Skeletal muscle tissue (tissue), 3 donors: ENCODE measurements at regions not wholly inside any gene's neighbourhood (a gene's known extent, or its start where the extent isn't known, plus 50 kb on each side); places are given as distances from the start of the nearest gene placed in this dataset.

Experiments
- H3K27ac ChIP-seq: one replicate; pipeline ENCODE4 v1.7.0; 2013; ENCODE audit warnings: mild to moderate bottlenecking, low read depth, low read length, inconsistent platforms
- H3K27me3 ChIP-seq, 3 donors: one replicate each; pipeline ENCODE4 v1.7.0; 2013; ENCODE audit warnings: low read length in 3 of 3; ENCODE audit not compliant: control insufficient read depth in 3 of 3, insufficient read depth in 3 of 3
- H3K36me3 ChIP-seq, 3 donors: one replicate each; pipeline ENCODE4 v1.7.0; 2013; ENCODE audit warnings: low read length in 3 of 3; ENCODE audit not compliant: control insufficient read depth in 3 of 3, insufficient read depth in 3 of 3
- H3K4me1 ChIP-seq, 3 donors: one replicate each; pipeline ENCODE4 v1.7.0; 2013; ENCODE audit warnings: low read length in 3 of 3, mild to moderate bottlenecking in 3 of 3; ENCODE audit not compliant: control insufficient read depth in 3 of 3, insufficient read depth in 3 of 3
- H3K4me3 ChIP-seq, 3 donors: one replicate each; pipeline ENCODE4 v1.7.0; 2013; ENCODE audit warnings: low read length in 3 of 3
- H3K9ac ChIP-seq, 3 donors: one replicate each; pipeline ENCODE4 v1.7.0; 2013; ENCODE audit warnings: low read length in 3 of 3, mild to moderate bottlenecking in 3 of 3, moderate library complexity in 2 of 3, low read depth in 1 of 3
- H3K9me3 ChIP-seq, 3 donors: one replicate each; pipeline ENCODE4 v1.7.0; 2013; ENCODE audit warnings: low read length in 3 of 3; ENCODE audit not compliant: control insufficient read depth in 3 of 3
- donor health status: Osteomylitis.

DNA sequence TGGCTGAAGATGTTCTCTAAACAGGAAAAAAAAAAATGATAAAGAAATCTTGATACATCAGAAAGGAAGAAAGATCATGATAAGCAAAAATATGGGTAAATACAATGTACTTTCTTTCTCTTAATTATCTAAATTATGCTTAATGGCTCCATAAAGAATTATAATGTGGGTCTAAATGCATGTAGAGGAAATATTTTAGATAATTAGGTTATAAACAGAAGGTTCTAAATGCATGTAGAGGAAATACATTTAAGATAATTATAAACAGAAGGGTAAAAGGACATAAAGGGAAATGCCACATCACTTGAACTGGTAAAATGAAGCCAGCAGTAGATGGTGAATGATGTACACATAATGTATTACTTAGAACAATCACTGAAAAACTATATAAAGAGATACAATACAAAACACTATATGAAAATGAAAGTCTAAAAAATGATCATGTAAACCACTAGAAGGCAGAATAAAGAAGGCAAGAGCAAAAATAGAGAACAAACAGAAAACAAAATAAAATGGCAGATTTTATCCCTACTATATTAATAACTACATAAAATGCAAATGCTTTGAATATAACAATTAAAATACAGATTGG lies 308.4 kb upstream of the CDH2 start:
- H3K27me3 ChIP-seq = no peaks in the 10 kb centered on the region
- H3K9me3 ChIP-seq = no peaks in the 10 kb centered on the region
- no peaks in the 10 kb centered on the region for H3K36me3 ChIP-seq
- no peak overlapping the region for H3K9ac ChIP-seq
- H3K4me3 ChIP-seq = no peak overlapping the region
- no peak overlapping the region for H3K27ac ChIP-seq
- no peaks in the 10 kb centered on the region for H3K4me1 ChIP-seq

DNA sequence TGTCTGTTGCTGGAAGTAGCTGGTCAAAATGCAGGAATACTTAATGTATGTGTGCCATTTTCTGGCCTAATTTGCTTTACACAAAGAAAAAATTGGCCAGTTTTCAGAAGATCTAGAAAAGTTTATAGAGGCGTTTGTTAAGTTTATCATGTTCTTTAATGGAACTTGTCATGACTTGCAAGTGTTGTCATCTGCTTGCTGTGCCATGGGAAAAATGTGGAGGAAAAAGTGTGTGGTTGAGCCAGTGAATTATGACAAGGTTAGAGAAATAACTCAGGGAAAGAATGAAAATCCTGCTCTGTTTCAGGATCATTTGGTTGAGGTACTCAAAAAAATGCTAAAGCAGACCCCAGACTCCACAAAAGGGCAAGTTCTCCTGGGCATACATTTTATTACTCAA lies 301.6 kb upstream of the CDH2 start:
- no peak overlapping the region for H3K4me3 ChIP-seq
- H3K27ac ChIP-seq = no peak overlapping the region
- H3K27me3 ChIP-seq = no peaks in the 10 kb centered on the region
- H3K4me1 ChIP-seq = no peaks in the 10 kb centered on the region
- no peak overlapping the region for H3K9ac ChIP-seq
- no peaks in the 10 kb centered on the region for H3K36me3 ChIP-seq
- H3K9me3 ChIP-seq = peaks cover 0 to 2% (median 0%) of the 10 kb centered on the region in 3 donors

GRCh38 chr18:28476302-28476701 lies 299.4 kb upstream of the CDH2 start:
- peaks cover 0 to 4% (median 0%) of the 10 kb centered on the region in 3 donors for H3K9me3 ChIP-seq
- no peaks in the 10 kb centered on the region for H3K36me3 ChIP-seq
- no peak overlapping the region for H3K9ac ChIP-seq
- H3K4me1 ChIP-seq = no peaks in the 10 kb centered on the region
- no peak overlapping the region for H3K4me3 ChIP-seq
- no peaks in the 10 kb centered on the region for H3K27me3 ChIP-seq
- H3K27ac ChIP-seq = no peak overlapping the region

GRCh38 chr18:28469946-28470345 lies 293.0 kb upstream of the CDH2 start:
- no peaks in the 10 kb centered on the region for H3K4me1 ChIP-seq
- H3K4me3 ChIP-seq = no peak overlapping the region

GRCh38 chr18:28468901-28469300 lies 292.0 kb upstream of the CDH2 start:
- Histone ChIP-seq H3K27ac (no peak overlapping the region), H3K36me3 (no peaks in the 10 kb centered on the region)

More at GRCh38 chr18:28469946-28470345, 293.0 kb upstream of the CDH2 start:
- H3K27me3 ChIP-seq = no peaks in the 10 kb centered on the region
- H3K27ac ChIP-seq = no peak overlapping the region
- H3K9me3 ChIP-seq = peaks cover 0 to 1% (median 0%) of the 10 kb centered on the region in 3 donors
- H3K36me3 ChIP-seq = no peaks in the 10 kb centered on the region
- no peak overlapping the region for H3K9ac ChIP-seq

GRCh38 chr18:28466204-28466603 lies 289.3 kb upstream of the CDH2 start:
- Histone ChIP-seq H3K9me3 (no peaks in the 10 kb centered on the region), H3K27ac (no peak overlapping the region), H3K27me3 (no peaks in the 10 kb centered on the region)

More at GRCh38 chr18:28468901-28469300, 292.0 kb upstream of the CDH2 start:
- Histone ChIP-seq H3K27me3 (no peaks in the 10 kb centered on the region), H3K9me3 (peaks cover 0 to 1% (median 0%) of the 10 kb centered on the region in 3 donors), H3K9ac (no peak overlapping the region), H3K4me1 (no peaks in the 10 kb centered on the region), H3K4me3 (no peak overlapping the region)

GRCh38 chr18:28459587-28459986 lies 282.7 kb upstream of the CDH2 start:
- H3K9ac ChIP-seq = no peak overlapping the region
- H3K27ac ChIP-seq = no peak overlapping the region
- no peaks in the 10 kb centered on the region for H3K36me3 ChIP-seq
- H3K27me3 ChIP-seq = no peaks in the 10 kb centered on the region
- no peaks in the 10 kb centered on the region for H3K9me3 ChIP-seq
- H3K4me3 ChIP-seq = no peak overlapping the region
- no peaks in the 10 kb centered on the region for H3K4me1 ChIP-seq

More at GRCh38 chr18:28466204-28466603, 289.3 kb upstream of the CDH2 start:
- Histone ChIP-seq H3K4me3 (no peak overlapping the region), H3K4me1 (no peaks in the 10 kb centered on the region), H3K9ac (no peak overlapping the region), H3K36me3 (no peaks in the 10 kb centered on the region)

GRCh38 chr18:28458751-28459150 lies 281.8 kb upstream of the CDH2 start:
- Histone ChIP-seq H3K27me3 (no peaks in the 10 kb centered on the region), H3K4me3 (no peak overlapping the region), H3K9me3 (no peaks in the 10 kb centered on the region), H3K36me3 (no peaks in the 10 kb centered on the region), H3K9ac (no peak overlapping the region), H3K27ac (no peak overlapping the region), H3K4me1 (no peaks in the 10 kb centered on the region)

DNA sequence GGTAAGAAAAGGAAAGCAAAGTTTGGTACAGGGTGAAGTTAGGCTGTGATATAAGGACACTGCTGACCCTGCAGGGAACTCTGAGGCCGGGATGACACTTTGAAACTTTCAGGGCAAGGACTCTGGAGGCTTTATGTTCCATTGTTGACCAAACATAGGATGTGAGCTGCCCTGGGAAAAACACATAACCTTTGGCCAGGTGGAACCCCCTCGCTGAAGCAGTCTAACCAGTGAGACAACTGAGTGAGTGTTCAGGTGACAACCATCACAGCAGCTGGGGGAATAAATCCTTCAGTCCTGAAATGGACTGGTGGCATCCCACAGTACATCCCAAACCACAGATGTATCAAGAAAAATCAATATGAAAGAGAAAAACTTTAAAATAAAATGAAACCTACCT lies 280.9 kb upstream of the CDH2 start:
- Histone ChIP-seq H3K4me1 (no peaks in the 10 kb centered on the region), H3K27ac (no peak overlapping the region), H3K4me3 (no peak overlapping the region), H3K27me3 (no peaks in the 10 kb centered on the region), H3K9ac (no peak overlapping the region), H3K9me3 (no peaks in the 10 kb centered on the region), H3K36me3 (no peaks in the 10 kb centered on the region)

DNA sequence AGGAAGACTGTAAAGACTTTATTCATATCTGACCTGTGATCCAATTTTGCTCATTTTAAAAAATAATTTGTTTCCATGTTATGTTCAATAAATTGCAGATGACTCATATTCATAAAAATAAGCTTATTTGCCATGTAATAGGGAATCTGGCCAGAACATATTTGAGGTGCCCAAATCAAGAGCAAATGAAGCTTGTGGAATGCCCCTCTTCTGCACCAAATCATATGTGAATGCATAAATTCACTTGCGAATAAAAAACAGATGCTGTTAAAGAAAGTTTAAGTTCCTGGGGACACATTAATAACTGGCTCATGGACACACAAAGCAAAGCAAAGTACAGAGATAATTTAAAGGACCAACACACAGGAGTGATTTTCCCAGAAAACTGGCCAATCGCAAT lies 279.0 kb upstream of the CDH2 start:
- H3K27me3 ChIP-seq = no peaks in the 10 kb centered on the region
- H3K9ac ChIP-seq = no peak overlapping the region
- H3K4me1 ChIP-seq = no peaks in the 10 kb centered on the region
- no peaks in the 10 kb centered on the region for H3K36me3 ChIP-seq
- H3K9me3 ChIP-seq = no peaks in the 10 kb centered on the region
- no peak overlapping the region for H3K4me3 ChIP-seq
- H3K27ac ChIP-seq = no peak overlapping the region
